Omental fat pad (tissue), 3 donors: ENCODE measurements at regions not wholly inside any gene's neighbourhood (a gene's known extent, or its start where the extent isn't known, plus 50 kb on each side); places are given as distances from the start of the nearest gene placed in this dataset.

ENCODE experiments used
- ATAC-seq: fragments of 150-250 bp; one replicate; pipeline ENCODE4 v1.9.1; 2016; ENCODE audit warnings: mild to moderate bottlenecking, moderate library complexity; ENCODE audit not compliant: low FRiP score
- DNase-seq: peaks from one replicate; pipeline ENCODE4 v3.0.0-alpha.2; 2019; ENCODE audit warnings: low spot score
- TF ChIP-seq, protein P1 (sequence below), 3 donors: fragments of 450-650 bp; IDR thresholded peaks; one replicate each; pipeline ENCODE4 v1.5.1; 2016 to 2017; ENCODE audit warnings: antibody characterized with exemption in 3 of 3, mild to moderate bottlenecking in 3 of 3, moderate library complexity in 2 of 3

DNA sequence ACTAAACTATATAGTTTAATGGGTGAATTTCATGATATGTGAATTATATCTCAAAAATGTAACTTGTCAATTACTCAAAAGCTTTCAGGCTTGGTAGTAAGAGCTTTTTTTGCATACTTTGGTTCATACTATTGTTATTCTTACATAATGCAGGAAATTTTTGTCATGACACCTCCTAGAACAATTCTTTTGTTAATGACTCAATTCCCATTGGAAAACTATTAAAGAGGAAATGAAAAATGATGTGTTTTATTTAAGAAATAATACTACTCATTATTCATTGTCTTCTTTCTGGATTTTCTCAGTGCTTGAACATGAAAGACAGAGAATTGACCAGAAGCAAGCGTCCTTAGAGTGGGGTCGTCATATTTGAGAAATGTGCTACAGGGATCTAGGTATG is 196.4 kb upstream of the KCNJ16 start:
- TF ChIP-seq, protein P1, sequence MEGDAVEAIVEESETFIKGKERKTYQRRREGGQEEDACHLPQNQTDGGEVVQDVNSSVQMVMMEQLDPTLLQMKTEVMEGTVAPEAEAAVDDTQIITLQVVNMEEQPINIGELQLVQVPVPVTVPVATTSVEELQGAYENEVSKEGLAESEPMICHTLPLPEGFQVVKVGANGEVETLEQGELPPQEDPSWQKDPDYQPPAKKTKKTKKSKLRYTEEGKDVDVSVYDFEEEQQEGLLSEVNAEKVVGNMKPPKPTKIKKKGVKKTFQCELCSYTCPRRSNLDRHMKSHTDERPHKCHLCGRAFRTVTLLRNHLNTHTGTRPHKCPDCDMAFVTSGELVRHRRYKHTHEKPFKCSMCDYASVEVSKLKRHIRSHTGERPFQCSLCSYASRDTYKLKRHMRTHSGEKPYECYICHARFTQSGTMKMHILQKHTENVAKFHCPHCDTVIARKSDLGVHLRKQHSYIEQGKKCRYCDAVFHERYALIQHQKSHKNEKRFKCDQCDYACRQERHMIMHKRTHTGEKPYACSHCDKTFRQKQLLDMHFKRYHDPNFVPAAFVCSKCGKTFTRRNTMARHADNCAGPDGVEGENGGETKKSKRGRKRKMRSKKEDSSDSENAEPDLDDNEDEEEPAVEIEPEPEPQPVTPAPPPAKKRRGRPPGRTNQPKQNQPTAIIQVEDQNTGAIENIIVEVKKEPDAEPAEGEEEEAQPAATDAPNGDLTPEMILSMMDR (IDR thresholded peaks at IDR 0.05): no peak
- DNase-seq (no peak), ATAC-seq (no peak)

DNA sequence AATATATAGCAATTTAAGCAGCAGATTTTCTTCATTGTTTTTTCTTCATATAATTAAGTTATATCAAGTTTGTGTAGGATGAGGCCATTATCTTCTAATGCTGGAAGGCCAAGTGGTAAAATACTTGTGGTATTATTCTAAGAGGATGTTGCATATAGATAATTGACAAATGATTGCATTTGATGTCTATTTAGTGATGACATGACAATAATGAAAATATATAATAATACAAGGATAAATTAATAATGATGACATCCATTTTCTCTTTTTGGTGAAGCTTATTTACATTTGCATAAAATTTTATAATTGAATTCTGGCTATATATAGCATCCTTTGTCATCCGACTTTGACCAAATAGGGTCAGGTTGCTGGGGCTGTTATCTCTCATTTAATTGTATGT is 195.4 kb upstream of the KCNJ16 start:
- ATAC-seq (no peak), DNase-seq (no peak)

DNA sequence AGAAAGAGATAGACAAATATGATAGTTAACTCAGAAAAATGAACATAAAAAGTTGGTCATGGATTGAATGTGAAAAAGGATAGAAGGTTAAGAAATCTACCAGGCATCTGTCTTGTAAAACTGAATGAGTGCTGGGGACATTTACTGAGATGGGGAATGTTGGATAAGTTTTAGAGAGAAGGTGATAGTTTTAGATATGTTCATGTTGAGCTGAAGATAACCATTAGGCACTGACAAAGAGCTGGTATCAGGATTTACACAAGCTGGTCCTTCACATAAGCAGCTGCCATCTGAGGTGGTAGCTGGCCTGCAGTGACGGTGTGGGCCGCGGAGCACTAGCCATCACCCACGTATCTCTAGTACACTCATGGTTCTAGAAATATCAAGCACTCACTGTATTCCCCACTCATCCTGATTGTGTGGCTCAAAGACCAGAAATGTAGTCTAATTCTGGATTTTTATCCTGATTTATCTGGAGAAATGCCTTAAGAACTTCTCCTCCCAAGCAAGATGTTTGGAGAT is 194.4 kb upstream of the KCNJ16 start:
- ATAC-seq: no peak
- no peak for DNase-seq
- TF ChIP-seq, protein P1 (IDR thresholded peaks at IDR 0.05): no peak

More for the DNA sequence above, 195.4 kb upstream of the KCNJ16 start:
- TF ChIP-seq, protein P1 (IDR thresholded peaks at IDR 0.05): no peak

DNA sequence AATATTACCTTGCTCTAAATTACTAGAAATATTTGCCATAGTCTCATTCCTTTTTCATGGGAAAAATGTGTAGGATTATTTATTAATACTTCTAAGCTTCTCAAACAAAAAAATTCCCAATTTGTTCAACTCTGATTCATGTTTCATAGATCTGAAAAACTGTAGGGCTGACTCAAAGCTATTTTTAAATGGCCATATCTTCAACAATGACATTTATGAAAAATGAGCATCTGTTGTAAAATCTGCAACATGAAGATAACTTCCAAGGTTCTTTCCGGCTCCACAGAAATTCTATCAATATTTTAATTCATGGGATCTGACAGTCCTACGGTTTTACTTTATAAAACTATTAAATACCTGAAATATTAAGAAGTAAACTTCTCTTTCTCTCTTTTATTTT is 192.7 kb upstream of the KCNJ16 start:
- DNase-seq (no peak), ATAC-seq (no peak)
- TF ChIP-seq, protein P1 (IDR thresholded peaks at IDR 0.05): no peak

DNA sequence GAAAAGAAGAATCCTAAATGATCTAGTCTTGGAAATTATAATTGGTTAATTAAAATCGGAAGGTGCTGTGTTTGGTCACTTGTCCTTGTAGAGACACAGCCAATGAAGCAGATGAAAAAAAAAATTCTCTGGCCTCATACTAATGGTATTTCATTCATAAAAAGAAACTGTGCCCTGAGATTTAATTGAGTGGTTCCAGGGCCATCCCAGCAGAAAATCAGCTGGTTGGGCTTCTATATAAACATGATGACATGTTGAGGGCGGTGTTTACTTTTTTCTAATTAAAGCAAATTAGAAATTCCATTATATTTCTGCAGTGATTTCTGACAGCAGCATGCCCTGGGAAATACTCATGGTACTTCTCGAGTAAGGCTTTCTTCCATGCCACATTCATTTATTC is 191.9 kb upstream of the KCNJ16 start:
- ATAC-seq (no peak), DNase-seq (no peak)
- TF ChIP-seq, protein P1 (IDR thresholded peaks at IDR 0.05): no peak

DNA sequence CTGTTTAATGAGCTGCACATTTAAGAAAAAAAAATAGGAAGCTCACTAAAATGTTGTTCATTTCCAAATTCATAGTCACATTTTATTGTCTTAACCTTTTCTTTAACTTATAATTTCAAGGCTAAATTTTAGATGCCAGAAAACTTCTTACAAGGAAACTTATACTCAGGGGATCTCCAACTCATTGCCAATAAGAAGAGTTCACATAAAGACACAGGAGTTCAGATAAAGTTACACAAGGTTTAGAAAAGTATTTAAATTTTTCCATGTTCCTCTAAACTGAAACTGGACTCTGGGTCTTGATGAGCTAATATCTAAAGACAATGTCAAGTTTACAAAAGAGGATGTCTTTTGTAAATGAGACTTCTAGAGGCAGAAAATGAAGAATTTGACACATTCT is 190.7 kb upstream of the KCNJ16 start:
- DNase-seq (no peak), ATAC-seq (no peak)
- TF ChIP-seq, protein P1 (IDR thresholded peaks at IDR 0.05): no peak

DNA sequence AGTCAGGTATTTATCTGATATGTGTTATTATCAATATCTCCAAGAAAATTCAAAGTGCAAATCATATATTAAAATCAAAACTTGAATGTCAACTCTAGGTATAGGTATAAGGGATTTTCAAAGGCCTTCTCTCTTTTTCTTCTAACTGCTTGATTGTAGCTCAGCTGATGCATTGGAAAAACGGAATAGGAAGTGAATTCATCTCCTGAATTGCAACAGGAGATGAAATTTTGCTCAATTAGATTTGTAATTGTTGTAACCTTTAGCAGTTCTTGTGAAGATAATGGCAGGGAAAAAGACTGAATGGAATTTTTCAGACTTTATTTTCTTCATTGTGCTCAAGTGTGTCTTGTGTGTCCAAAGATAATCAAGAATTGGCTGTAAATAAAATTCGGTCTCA is 190.2 kb upstream of the KCNJ16 start:
- DNase-seq (no peak), ATAC-seq (no peak)
- TF ChIP-seq, protein P1 (IDR thresholded peaks at IDR 0.05): no peak
